GM12872 (cell line): ENCODE measurements at regions not wholly inside any gene's neighbourhood (a gene's known extent, or its start where the extent isn't known, plus 50 kb on each side); places are given as distances from the start of the nearest gene placed in this dataset.

Experiments
- TF ChIP-seq, protein P1 (sequence below): IDR thresholded peaks from 3 replicates; pipeline ENCODE4 v1.5.1; 2011; ENCODE audit warnings: low read depth, mild to moderate bottlenecking, low read length, moderate library complexity; ENCODE audit not compliant: insufficient read depth

DNA sequence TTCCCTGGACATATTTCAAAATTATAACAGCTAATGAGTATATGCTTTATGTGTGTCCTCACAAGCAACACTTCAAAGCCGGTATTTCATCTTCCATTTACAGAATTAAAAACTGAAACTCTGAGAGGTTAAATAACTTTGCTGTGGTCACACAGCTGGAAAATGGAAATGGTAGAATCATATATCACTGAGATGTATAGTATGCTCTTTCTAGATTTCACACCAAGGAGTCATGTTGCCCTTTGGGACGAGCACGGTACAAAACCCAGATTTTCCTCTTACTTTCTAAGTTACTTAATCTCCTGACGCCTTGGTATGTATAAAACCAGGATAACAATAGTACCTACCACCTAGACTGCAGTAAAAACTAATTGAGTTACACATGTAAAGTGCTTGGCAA is 152.6 kb upstream of the GRIP1 start:
- TF ChIP-seq, protein P1, sequence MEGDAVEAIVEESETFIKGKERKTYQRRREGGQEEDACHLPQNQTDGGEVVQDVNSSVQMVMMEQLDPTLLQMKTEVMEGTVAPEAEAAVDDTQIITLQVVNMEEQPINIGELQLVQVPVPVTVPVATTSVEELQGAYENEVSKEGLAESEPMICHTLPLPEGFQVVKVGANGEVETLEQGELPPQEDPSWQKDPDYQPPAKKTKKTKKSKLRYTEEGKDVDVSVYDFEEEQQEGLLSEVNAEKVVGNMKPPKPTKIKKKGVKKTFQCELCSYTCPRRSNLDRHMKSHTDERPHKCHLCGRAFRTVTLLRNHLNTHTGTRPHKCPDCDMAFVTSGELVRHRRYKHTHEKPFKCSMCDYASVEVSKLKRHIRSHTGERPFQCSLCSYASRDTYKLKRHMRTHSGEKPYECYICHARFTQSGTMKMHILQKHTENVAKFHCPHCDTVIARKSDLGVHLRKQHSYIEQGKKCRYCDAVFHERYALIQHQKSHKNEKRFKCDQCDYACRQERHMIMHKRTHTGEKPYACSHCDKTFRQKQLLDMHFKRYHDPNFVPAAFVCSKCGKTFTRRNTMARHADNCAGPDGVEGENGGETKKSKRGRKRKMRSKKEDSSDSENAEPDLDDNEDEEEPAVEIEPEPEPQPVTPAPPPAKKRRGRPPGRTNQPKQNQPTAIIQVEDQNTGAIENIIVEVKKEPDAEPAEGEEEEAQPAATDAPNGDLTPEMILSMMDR = no peak

DNA sequence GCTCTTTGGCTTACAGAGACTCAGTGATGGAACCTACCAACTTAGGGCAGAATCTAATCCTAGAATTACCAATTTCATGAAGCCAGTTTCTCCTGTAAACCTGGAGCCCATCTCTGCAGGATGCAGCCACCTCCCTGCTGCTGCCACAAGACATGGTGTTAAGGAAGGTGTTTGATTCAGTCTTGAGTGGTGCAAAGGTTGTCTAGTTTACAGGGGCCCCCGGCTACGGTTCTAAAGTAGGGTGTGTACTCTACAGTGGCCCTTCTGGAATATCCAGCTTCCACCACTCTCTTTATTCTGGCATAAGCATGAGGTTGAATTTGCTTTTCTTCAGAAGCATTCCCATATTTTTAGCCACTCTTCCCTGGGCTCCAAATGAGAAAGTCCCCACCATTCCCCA is 154.1 kb upstream of the GRIP1 start:
- TF ChIP-seq, protein P1 = no peak

DNA sequence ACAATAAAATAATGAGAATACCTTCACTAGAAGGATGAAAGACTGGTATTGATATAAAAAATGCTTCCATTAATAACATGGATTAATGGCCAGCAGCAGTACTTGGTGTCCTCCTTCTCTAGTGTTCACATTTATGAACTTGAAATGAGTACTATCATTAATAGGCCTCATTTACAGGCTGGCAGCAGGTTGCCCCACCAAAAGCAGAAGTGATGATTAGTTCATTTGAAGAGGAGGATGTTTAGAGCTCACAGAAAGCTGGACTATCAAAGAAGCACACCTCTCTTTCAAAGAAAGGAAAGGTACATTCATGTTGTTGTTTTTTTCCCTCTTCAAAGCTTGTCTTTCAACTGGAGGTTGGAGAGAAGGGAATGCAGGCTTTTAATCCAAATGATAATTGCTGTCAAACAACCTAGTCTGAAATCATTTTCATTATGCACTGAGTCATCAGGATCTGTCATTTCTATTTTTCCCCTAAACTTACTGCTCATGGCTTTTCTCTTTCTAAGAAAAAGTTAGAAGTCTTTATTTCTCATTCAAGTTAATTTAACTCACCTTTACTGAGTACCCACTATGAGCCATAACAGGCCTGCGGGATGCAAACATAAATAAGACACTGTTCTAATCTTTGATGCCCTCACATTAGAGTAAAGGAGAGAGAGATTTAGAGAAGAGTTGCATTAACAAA is 157.9 kb upstream of the GRIP1 start:
- TF ChIP-seq, protein P1 = no peak

DNA sequence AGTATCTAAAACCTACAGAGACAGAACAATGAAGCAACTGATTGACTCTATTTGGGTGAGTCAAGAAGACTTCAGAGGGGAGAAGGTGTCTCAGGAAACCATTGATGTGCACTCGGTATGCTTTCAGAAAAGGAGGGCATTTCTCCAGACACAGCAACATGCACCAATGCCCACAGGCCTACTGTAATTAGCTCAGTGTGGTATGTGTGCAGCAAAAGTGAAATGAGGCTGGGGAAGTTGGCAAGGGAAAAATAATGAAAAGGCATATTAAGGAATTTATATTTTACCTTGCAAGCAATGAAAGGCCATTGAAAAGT is 158.4 kb upstream of the GRIP1 start:
- TF ChIP-seq, protein P1 = no peak

DNA sequence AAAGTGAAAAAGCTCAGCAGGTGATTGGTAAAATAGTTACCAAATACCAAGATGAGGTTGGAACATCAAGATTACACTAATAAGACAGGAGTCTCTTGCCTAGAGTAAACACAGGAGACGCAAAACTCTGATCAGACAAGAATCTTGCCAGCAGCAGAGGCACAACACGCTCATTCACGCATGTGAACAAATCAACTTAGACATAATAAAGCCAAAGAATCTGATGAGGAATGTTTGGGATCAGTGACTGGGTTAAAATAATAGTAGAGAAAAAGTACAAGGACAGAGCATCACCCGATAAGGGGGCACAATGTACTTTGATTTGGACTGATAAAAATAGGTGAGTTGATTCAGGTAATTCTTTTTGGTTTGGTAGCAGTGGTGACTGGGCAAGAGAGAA is 159.5 kb upstream of the GRIP1 start:
- TF ChIP-seq, protein P1 = no peak

DNA sequence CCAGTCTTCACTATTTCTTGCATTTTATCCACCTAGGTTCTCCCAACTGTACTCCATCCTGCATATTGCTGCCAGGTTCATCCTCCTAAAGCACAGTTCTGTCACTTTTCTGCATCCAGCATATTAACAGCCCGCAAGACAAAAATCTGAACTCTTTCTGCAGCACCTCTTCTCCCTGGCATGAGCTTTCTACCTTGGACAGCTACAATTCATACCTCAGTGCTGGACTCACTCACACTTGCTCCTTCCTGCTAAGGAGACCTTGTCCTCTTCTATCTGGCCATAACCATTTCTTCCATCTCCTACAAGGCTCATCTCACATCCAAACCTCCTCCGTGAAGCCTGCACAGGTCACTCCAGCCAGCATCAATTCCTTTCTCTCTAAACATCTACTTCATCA is 170.1 kb upstream of the GRIP1 start:
- TF ChIP-seq, protein P1 = no peak

- TF ChIP-seq, protein P1 = no peak
Measured at GRCh38 chr12:66851134-66851533, 172.3 kb upstream of the GRIP1 start.
